ENCODE measurements at regions not wholly inside any gene's neighbourhood (a gene's known extent, or its start where the extent isn't known, plus 50 kb on each side); places are given as distances from the start of the nearest gene placed in this dataset.

DNA sequence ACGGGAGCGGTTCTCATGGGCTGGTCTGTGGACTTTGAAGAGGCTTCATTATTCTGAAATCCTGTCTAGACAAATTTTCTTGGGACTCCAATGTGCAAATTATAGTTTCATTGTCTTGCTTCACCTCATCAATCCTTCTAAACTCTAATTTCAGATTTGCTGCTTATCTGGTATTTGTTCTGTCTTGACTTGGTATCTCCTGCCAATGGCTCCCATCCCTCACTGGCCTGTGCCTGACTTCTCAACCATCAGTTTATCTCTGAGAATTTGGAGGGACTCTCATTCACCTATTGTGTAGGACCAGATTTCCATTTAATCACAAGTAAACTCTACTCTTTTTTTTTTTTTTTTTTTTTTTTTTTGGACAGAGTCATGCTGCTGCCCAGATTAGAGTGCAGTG, 960.2 kb upstream of the NR2F2 start:
- TF ChIP-seq, protein P1, sequence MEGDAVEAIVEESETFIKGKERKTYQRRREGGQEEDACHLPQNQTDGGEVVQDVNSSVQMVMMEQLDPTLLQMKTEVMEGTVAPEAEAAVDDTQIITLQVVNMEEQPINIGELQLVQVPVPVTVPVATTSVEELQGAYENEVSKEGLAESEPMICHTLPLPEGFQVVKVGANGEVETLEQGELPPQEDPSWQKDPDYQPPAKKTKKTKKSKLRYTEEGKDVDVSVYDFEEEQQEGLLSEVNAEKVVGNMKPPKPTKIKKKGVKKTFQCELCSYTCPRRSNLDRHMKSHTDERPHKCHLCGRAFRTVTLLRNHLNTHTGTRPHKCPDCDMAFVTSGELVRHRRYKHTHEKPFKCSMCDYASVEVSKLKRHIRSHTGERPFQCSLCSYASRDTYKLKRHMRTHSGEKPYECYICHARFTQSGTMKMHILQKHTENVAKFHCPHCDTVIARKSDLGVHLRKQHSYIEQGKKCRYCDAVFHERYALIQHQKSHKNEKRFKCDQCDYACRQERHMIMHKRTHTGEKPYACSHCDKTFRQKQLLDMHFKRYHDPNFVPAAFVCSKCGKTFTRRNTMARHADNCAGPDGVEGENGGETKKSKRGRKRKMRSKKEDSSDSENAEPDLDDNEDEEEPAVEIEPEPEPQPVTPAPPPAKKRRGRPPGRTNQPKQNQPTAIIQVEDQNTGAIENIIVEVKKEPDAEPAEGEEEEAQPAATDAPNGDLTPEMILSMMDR (IDR thresholded peaks at IDR 0.05; ENCODE audit: borderline replicate concordance), result no peak
- no peak for DNase-seq
- intact Hi-C loops (cut with micrococcal nuclease), result no loop called here
- no peak overlapping the region for H3K27ac ChIP-seq (replicated peaks)
- H3K36me3 ChIP-seq, result no peaks in the 10 kb centered on the region
- no peaks in the 10 kb centered on the region for H3K9me3 ChIP-seq (replicated peaks)
- no peak overlapping the region for H3K4me3 ChIP-seq
- H3K4me1 ChIP-seq, result peaks cover 10% of the 10 kb centered on the region
- H3K27me3 ChIP-seq (ENCODE audit: low read depth), result no peaks in the 10 kb centered on the region

DNA sequence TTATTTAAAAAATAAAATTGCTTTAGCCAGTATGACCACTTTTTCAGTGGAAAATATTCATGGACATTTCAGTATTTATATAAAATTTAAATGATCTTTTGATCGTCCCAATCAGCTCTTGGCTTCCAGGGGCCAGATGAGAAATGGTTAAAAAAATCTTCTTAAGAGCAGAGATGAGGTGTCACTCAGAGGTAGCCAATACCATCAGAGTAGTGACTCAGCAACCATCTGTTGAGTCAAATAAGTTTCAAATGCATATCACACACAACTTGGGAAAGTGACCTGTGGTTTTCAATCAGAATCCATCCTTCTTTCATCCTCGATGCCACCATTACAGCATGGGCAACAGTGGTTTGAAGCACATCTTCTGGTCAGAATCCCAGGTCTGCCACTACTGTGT, 958.8 kb upstream of the NR2F2 start:
- H3K36me3 ChIP-seq, result no peaks in the 10 kb centered on the region
- TF ChIP-seq, protein P1 (IDR thresholded peaks at IDR 0.05; ENCODE audit: borderline replicate concordance), result no peak
- intact Hi-C loops (cut with micrococcal nuclease), result no loop called here
- H3K4me1 ChIP-seq, result peaks cover 4% of the 10 kb centered on the region
- no peaks in the 10 kb centered on the region for H3K9me3 ChIP-seq (replicated peaks)
- H3K27ac ChIP-seq (replicated peaks), result no peak overlapping the region
- H3K27me3 ChIP-seq (ENCODE audit: low read depth), result no peaks in the 10 kb centered on the region
- no peak overlapping the region for H3K4me3 ChIP-seq
- no peak for DNase-seq

DNA sequence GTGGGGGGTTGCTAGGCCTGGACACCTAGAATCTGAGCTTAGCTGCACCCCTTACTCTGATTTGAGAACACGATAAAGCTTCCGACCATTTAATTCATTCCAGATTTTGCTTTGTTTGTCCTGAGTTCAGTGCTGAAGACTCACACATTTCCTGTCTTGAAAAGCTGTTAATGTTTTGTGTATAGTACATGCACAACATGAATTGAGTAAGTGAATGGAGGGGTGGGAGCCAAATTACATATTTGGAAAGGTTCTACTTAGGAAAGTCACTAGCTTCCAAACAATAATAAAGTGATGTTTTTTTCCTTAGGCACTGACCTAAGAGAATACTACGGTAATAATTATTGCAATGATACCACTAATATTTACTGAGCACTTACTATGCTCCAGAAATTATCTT, 955.2 kb upstream of the NR2F2 start:
- DNase-seq, result no peak
- Histone ChIP-seq H3K27me3 (ENCODE audit: low read depth) (no peaks in the 10 kb centered on the region), H3K4me1 (no peaks in the 10 kb centered on the region), H3K4me3 (no peak overlapping the region), H3K27ac (replicated peaks) (no peak overlapping the region), H3K9me3 (replicated peaks) (no peaks in the 10 kb centered on the region), H3K36me3 (no peaks in the 10 kb centered on the region)
- intact Hi-C loops (cut with micrococcal nuclease), result no loop called here
- TF ChIP-seq, protein P1 (IDR thresholded peaks at IDR 0.05; ENCODE audit: borderline replicate concordance), result no peak

DNA sequence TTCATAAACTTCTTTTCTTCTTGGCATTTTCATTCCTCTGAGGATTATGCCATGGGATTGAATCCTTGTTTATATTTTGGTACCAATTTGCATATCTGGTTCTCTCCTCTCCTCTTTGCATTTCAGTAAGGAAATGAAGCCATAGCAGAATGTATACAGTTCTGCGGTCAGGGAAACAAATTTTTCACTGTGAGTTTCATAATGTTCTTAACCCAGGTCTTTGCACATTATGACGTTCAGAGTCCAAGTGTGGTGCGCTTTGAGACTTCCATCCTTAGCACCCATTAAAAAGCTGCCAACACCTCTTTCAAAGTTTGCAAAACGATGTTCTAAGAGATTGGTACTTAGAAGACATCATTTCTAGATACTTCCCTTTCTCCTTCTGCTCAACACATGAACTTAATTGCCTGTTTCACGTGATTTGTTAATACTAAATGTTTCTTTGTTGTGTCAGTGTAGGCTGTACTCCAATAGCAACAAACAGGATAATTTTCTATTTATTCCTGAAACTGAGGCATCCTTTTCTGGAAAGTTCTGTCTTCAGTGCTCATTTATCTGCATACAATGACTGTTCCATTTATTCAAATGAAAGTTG, 953.1 kb upstream of the NR2F2 start:
- no peaks in the 10 kb centered on the region for H3K36me3 ChIP-seq
- intact Hi-C loops (cut with micrococcal nuclease), result no loop called here
- H3K4me1 ChIP-seq, result no peaks in the 10 kb centered on the region
- no peak overlapping the region for H3K27ac ChIP-seq (replicated peaks)
- DNase-seq, result no peak
- no peaks in the 10 kb centered on the region for H3K9me3 ChIP-seq (replicated peaks)
- no peak overlapping the region for H3K4me3 ChIP-seq
- TF ChIP-seq, protein P1 (IDR thresholded peaks at IDR 0.05; ENCODE audit: borderline replicate concordance), result no peak
- no peaks in the 10 kb centered on the region for H3K27me3 ChIP-seq (ENCODE audit: low read depth)

DNA sequence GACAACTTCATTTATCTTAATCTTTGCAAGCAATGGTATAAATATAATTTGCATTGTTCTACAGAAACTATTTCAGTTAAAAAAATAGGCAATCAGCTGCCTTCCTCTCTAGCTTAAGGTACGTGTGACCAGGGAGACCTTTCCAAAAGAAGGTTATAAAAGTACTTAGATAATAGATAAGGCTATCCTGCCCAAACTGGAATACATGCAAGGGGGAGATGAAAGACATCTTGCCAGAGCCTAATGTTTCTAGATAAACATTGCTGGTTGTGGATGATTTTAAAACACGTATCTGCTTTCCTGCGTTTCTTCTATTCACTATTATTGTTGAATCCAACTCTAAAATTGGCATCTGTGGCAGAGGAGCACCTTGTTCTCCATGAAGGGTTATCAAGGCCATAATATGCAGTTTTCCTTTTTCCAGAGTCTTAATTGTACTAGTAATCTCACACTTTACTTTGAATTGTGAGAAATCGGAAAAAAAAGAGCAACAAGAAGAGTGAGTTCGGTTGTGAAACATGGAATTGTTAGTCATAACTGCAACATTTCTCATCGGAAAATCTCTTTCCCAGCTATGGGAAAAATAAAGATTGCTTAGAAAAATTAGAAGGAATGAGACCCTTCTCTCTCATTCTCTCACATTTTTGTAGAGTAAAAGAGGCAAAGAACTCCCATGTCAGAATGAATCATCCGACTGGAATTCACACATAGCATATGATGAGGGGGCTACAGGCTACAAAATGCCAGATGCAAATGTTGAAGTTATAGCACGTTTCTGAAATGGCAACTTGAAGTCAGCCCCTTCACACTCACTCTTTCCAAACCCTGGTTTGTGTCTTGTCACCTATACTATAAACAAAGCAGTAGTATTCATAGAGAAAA, 936.1 kb upstream of the NR2F2 start:
- Histone ChIP-seq H3K4me1 (peaks cover 4% of the 10 kb centered on the region), H3K4me3 (peak overlapping the region; percentile 12), H3K27me3 (ENCODE audit: low read depth) (no peaks in the 10 kb centered on the region), H3K9me3 (replicated peaks) (peaks cover 18% of the 10 kb centered on the region), H3K27ac (replicated peaks) (peak overlapping the region; percentile 42), H3K36me3 (no peaks in the 10 kb centered on the region)
- TF ChIP-seq, protein P1 (IDR thresholded peaks at IDR 0.05; ENCODE audit: borderline replicate concordance), result no peak
- no peak for DNase-seq
- intact Hi-C loops (cut with micrococcal nuclease), result no loop called here

Data from left ventricle myocardium inferior (tissue), 1 donor.